ENCODE measurements at regions not wholly inside any gene's neighbourhood (a gene's known extent, or its start where the extent isn't known, plus 50 kb on each side); places are given as distances from the start of the nearest gene placed in this dataset.

GRCh38 chr1:88398338-88398737 lies 285.7 kb upstream of the PKN2 start:
- no peak for DNase-seq (ENCODE audit: low read depth)

GRCh38 chr1:88399690-88400089 lies 284.4 kb upstream of the PKN2 start:
- no peak for DNase-seq (ENCODE audit: low read depth)

- DNase-seq (ENCODE audit: low read depth): no peak
These were observed 282.8 kb upstream of the PKN2 start for GRCh38 chr1:88401313-88401712.

- no peak for DNase-seq (ENCODE audit: low read depth)
These were observed 279.5 kb upstream of the PKN2 start for GRCh38 chr1:88404582-88404981.

- DNase-seq (ENCODE audit: low read depth): no peak
These were observed 276.8 kb upstream of the PKN2 start for GRCh38 chr1:88407248-88407647.

GRCh38 chr1:88421997-88422396 lies 262.1 kb upstream of the PKN2 start:
- DNase-seq (ENCODE audit: low read depth): no peak

- DNase-seq (ENCODE audit: low read depth): no peak
These were observed 250.5 kb upstream of the PKN2 start for GRCh38 chr1:88433556-88433955.

- DNase-seq (ENCODE audit: low read depth): no peak
These were observed 249.2 kb upstream of the PKN2 start for GRCh38 chr1:88434836-88435235.

GRCh38 chr1:88441022-88441421 lies 243.1 kb upstream of the PKN2 start:
- DNase-seq (ENCODE audit: low read depth): no peak

GRCh38 chr1:88451856-88452255 lies 232.2 kb upstream of the PKN2 start:
- no peak for DNase-seq (ENCODE audit: low read depth)

- DNase-seq (ENCODE audit: low read depth): no peak
These were observed 230.8 kb upstream of the PKN2 start for GRCh38 chr1:88453295-88453694.

- DNase-seq (ENCODE audit: low read depth): no peak
These were observed 229.3 kb upstream of the PKN2 start for GRCh38 chr1:88454781-88455180.

GRCh38 chr1:88455621-88456256 lies 228.3 kb upstream of the PKN2 start:
- no peak for DNase-seq (ENCODE audit: low read depth)

- DNase-seq (ENCODE audit: low read depth): no peak
These were observed 226.9 kb upstream of the PKN2 start for GRCh38 chr1:88457197-88457596.

- no peak for DNase-seq (ENCODE audit: low read depth)
These were observed 223.1 kb upstream of the PKN2 start for GRCh38 chr1:88461007-88461406.

- DNase-seq (ENCODE audit: low read depth): no peak
These were observed 222.0 kb upstream of the PKN2 start for GRCh38 chr1:88462096-88462487.

- DNase-seq (ENCODE audit: low read depth): no peak
These were observed 221.4 kb upstream of the PKN2 start for GRCh38 chr1:88462488-88463261.

- no peak for DNase-seq (ENCODE audit: low read depth)
These were observed 220.6 kb upstream of the PKN2 start for GRCh38 chr1:88463401-88463985.

GRCh38 chr1:88466011-88466410 lies 218.1 kb upstream of the PKN2 start:
- no peak for DNase-seq (ENCODE audit: low read depth)

- no peak for DNase-seq (ENCODE audit: low read depth)
These were observed 217.0 kb upstream of the PKN2 start for GRCh38 chr1:88466899-88467580.

- no peak for DNase-seq (ENCODE audit: low read depth)
These were observed 211.8 kb upstream of the PKN2 start for GRCh38 chr1:88472298-88472697.

GRCh38 chr1:88472714-88473113 lies 211.4 kb upstream of the PKN2 start:
- DNase-seq (ENCODE audit: low read depth): no peak
